GM03348 (cell line): ENCODE measurements at regions not wholly inside any gene's neighbourhood (a gene's known extent, or its start where the extent isn't known, plus 50 kb on each side); places are given as distances from the start of the nearest gene placed in this dataset.

Source experiments
- DNase-seq: peaks from one replicate; pipeline ENCODE4 v3.0.0; 2012; ENCODE audit warnings: low spot score

DNA sequence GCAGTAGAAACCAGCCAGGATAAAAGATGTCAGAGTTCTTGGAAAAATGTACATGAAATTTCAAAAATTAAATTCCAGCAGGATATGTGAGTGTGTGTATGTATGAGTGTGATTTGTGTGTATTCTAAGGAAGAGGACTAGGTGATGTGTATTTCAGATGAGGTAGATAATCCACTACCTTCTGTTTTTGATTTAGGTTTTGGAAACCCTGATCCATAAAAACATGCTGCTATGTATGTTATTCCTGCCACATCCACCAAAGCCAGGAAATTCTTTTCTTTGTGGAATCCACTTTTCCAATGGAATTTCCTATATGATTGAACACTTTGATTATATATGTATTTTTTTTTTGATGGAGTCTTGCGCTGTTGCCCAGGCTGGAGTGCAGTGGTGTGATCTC lies 276.9 kb downstream of the UQCRFS1 start:
- DNase-seq, result no peak

DNA sequence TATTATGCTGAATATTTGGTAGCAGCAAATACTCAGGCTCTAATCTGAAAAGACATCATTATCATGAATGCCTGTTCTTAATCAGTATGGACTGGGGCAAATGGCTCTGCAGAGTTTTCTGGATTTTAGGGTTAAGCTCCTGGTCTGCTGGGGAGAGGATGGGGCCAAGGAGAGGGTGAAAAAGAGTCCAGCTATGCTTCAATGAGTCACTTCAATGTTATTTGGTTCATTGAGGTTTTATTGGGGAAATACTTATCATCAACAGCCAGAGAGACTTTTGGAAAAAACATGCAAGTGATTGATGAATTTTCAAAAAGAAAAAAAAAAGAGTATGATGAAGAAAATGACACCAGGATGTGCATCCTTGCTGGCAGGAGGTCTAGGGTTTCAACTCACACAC lies 278.3 kb downstream of the UQCRFS1 start:
- peak; percentile 79 for DNase-seq

DNA sequence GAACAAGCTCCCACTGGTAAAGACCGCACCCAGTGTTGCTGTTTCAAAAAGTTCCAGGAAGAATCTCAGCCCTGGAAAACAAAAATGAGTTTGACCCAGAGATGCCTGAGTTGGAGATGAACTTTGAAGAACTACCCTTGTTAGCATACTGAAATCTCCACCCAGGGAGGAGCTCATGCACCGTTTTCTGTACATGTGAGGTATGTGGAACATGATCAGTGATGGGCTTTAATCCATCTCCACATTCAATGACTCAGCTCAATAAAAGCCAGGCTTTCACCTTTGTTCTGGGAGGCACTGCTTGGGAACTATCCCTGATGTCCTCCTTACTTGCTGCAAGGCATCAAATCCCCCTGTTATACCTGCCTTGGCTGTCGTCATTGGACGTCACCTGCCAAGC lies 279.9 kb downstream of the UQCRFS1 start:
- no peak for DNase-seq

DNA sequence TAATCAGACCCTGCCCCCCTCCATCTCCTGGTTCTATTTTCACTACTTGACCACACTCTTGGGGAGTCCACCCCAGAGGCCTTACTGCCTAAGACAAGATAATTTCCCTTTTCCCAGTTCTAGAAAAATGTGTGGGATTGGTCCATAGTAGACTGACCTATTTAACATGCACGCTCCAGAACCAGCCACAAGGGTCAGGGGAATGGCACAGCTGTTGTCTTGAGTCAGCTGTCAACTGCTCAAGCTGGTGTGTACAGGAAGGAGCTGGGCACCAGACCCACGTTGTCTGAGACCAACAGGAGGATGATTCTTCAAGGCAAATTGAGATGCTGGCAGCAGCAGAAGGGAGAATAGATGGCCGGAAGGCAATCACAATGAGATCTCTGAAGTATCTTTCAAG lies 280.5 kb downstream of the UQCRFS1 start:
- DNase-seq, result no peak

- no peak for DNase-seq
Observed at GRCh38 chr19:28929006-28929405, 283.9 kb downstream of the UQCRFS1 start.

- DNase-seq, result no peak
Observed at GRCh38 chr19:28927456-28927855, 285.5 kb downstream of the UQCRFS1 start.

DNA sequence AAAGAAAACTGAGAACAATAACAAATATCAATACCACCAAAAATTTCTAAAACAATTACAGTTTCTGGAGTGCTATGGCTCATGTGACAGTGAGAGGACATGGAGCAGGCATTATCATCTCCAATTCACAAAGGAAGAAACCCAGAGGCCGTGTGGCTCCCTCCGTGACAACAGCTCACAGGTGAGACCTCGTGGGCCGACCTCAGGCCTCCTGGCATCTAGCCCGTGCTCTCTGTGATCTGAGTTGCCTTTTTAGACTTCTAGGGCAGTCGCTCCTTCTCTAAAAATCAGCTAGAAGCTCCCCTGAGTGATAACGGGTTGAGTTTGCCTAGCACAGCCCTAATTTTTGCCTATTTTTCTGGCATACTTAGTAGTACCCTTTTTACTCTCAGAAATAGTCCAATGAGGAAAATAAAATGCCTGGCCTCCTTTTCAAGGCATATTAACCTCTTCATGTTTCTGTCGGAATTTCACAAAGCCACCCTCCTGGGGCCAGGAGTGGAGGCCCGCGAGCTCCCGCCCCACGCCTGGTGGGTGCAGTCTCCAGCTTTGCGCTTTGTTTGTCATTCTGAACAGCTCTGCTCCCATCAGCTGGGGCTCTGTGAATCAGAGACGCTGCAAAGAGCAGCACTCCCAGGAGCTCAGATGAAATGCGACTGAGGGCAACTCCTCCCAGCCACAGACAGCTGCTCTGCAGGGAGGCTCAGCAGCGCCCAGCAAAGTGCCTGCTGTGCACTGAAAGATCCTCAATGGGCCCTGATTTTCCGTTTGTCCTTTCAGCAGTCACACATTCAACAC lies 292.5 kb downstream of the UQCRFS1 start:
- no peak for DNase-seq

- no peak for DNase-seq
Observed at GRCh38 chr19:28917621-28918020, 295.3 kb downstream of the UQCRFS1 start.

- no peak for DNase-seq
Observed at GRCh38 chr19:28915737-28916460, 297.1 kb downstream of the UQCRFS1 start.

- DNase-seq, result no peak
Observed at GRCh38 chr19:28915202-28915601, 297.7 kb downstream of the UQCRFS1 start.

GRCh38 chr19:28914173-28914572 lies 298.8 kb downstream of the UQCRFS1 start:
- DNase-seq, result no peak

GRCh38 chr19:28913626-28914025 lies 299.3 kb downstream of the UQCRFS1 start:
- DNase-seq, result no peak

GRCh38 chr19:28908941-28909340 lies 304.0 kb downstream of the UQCRFS1 start:
- no peak for DNase-seq

DNA sequence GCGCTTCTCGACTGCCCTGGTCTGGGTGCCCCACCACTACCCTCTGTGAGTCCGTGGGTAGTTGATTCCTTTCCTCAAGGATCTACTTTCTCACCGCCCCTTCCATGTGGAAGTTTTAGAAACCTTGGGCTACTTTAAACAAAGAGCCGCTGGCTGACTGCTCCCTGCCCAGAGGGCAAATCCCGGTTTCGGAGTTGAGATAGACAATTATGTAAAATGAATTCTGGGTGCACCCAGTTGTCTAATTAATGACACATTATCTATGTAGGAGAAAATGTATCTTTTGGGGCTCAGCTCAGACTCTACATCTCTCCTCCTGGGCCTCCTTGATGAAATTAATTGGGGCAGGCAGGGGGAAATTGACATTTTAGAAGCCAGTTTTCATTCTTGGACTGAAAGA lies 305.4 kb downstream of the UQCRFS1 start:
- DNase-seq, result no peak

GRCh38 chr19:28905996-28906395 lies 307.0 kb downstream of the UQCRFS1 start:
- DNase-seq, result peak; percentile 60

DNA sequence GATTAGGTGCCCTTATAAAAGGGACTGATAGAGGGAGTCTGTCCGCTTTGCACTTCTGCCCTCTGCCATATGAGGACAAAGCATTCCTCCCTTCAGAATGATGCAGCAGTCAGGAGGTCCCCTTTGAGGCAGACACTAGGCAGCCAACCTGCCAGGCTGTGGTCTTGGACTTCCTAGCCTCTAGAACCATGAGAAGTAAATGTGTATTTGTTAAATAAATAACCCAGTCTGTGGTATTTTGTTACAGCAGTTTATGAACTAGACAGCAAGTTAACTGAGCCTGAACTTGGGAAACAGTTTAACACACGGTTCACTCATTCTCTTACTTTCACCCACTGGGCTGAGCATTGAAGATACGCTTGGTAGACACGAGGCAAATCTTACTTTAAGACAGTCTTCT lies 313.2 kb downstream of the UQCRFS1 start:
- DNase-seq, result no peak

DNA sequence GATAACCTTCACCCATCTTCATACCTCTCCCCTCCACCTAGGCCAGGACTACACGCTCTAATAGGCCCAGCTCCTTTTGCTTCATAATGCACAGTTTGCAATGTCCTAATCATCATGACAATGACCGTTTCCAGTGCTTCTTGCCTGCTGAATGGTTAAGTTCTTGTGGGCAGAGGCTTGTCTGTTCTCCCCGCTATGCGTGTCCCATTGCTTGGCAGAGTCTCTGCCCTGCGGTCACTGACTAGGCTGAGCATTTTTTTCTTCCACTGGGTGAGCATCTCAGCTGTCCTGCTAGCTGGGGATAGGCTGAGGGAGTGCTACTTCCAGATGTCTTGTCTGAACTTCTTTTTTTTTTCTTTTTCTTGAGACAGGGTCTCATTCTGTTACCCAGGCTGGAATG lies 314.7 kb downstream of the UQCRFS1 start:
- DNase-seq, result no peak

- no peak for DNase-seq
Observed at GRCh38 chr19:28889941-28890670, 322.8 kb downstream of the UQCRFS1 start.

GRCh38 chr19:28887920-28888618 lies 324.9 kb downstream of the UQCRFS1 start:
- DNase-seq, result no peak

GRCh38 chr19:28886708-28887107 lies 326.2 kb downstream of the UQCRFS1 start:
- DNase-seq, result no peak

DNA sequence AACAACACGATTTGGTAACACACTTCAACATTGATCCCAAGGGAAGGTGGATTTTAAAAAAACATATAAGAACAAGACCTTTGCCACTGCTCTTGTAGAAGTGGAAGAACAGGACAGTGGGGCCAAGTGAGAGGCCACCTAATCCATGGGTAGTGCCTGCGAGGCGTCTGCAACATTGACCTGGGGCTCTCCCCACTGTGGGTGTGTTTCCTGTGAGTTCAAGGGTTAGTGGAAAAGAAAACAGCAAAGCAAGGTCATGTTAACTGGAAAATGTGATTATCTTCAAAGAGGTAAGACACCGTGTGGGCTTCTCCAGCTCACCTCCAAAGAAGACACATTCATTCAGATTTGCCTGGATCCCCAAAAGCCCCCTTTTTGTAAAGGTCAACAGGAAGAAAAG lies 327.0 kb downstream of the UQCRFS1 start:
- no peak for DNase-seq

GRCh38 chr19:28884786-28885476 lies 328.0 kb downstream of the UQCRFS1 start:
- no peak for DNase-seq
